GM21526 (cell line): ENCODE measurements at regions not wholly inside any gene's neighbourhood (a gene's known extent, or its start where the extent isn't known, plus 50 kb on each side); places are given as distances from the start of the nearest gene placed in this dataset.

Source experiments
- ATAC-seq: cut with Tn5 transposase; IDR thresholded peaks from one replicate; pipeline ENCODE4 v1.9.1; 2021; ENCODE audit warnings: moderate library complexity; ENCODE audit not compliant: unreplicated experiment, low FRiP score

DNA sequence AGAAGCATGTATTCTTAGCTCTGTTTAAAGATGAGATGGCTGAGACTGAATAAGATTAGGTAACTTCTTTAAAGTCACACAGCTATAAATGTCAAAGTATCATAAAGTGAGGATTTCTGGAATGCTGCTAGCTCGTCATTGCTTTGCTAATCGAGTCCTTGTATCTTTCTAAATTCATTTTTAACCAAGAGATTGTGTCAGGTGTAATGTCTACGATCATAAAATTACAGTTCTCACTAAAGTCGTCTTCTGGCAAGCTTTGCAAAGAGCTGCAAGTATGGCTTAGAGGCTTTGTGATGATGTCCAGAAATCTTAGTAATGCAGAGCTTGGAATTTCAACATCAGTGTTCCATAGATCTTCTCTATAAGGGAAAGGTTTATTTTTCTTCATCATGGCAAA lies 569.8 kb downstream of the LMO4 start:
- ATAC-seq = no peak

- no peak for ATAC-seq
These were observed 570.3 kb downstream of the LMO4 start for GRCh38 chr1:87899017-87899416.

DNA sequence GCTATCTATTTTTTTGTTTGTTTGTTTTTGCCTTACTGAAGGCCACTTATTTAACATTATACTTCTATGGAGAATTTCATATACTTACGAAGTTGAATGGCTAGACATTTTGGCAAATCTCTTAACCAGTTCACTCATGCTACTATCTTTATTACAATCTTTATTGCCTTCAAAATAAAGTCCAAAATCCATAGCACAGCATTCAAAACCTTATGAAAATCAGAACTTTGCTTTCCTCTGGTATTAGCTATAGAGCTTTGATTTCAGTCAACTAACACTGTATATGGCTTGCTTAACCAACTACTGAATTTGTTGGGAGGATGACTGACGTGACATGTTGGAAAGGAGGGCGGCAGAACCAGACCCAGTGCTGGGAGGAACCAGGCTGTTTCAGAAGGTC lies 571.1 kb downstream of the LMO4 start:
- no peak for ATAC-seq

- ATAC-seq = no peak
These were observed 574.1 kb downstream of the LMO4 start for GRCh38 chr1:87902830-87903229.

- ATAC-seq = no peak
These were observed 574.6 kb downstream of the LMO4 start for GRCh38 chr1:87903242-87903641.

GRCh38 chr1:87904651-87905050 lies 576.0 kb downstream of the LMO4 start:
- ATAC-seq = no peak

DNA sequence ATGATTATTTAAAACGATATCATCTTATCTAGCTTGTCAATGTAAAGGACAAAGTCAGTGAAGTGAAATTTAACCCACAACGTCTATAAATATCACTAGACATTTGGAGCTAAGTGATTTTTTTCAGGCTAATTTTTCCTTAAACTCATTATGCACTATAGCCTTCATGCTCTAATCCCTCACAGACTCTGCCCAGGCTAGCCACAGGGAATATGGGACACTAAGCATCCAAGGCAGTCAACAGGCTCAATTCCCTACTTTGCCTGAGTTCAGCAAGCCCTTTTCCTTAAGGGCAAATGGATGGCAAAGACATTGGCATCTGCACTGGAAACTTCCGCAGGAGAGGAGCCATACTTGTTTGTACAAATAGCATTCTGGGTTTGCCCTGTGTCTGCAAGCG lies 577.0 kb downstream of the LMO4 start:
- ATAC-seq = no peak

GRCh38 chr1:87906078-87906477 lies 577.4 kb downstream of the LMO4 start:
- no peak for ATAC-seq

- no peak for ATAC-seq
These were observed 584.7 kb downstream of the LMO4 start for GRCh38 chr1:87913361-87913760.

DNA sequence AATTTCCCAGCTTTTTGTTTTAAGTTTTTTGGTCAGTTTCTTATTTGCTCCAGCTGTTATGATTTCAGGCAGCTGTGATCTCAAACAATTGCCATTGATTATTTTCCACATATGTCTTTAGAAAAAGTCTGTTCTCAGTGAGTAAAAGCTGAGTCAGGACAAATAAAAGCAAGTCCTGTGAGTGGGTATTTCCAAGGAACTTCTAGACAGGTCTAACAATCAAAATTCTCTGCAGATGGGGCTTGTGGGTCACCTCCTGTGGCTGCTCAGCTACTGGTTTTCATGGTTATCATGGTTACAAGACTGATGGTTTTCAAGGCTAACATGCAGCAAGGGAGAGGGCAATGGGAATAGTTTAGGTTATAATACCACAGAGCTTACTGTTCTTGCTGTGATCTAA lies 585.7 kb downstream of the LMO4 start:
- ATAC-seq = no peak

GRCh38 chr1:87915771-87916170 lies 587.1 kb downstream of the LMO4 start:
- no peak for ATAC-seq

- no peak for ATAC-seq
These were observed 588.3 kb downstream of the LMO4 start for GRCh38 chr1:87916965-87917364.

- ATAC-seq = no peak
These were observed 589.7 kb downstream of the LMO4 start for GRCh38 chr1:87918398-87918797.

GRCh38 chr1:87922885-87923284 lies 594.2 kb downstream of the LMO4 start:
- no peak for ATAC-seq

DNA sequence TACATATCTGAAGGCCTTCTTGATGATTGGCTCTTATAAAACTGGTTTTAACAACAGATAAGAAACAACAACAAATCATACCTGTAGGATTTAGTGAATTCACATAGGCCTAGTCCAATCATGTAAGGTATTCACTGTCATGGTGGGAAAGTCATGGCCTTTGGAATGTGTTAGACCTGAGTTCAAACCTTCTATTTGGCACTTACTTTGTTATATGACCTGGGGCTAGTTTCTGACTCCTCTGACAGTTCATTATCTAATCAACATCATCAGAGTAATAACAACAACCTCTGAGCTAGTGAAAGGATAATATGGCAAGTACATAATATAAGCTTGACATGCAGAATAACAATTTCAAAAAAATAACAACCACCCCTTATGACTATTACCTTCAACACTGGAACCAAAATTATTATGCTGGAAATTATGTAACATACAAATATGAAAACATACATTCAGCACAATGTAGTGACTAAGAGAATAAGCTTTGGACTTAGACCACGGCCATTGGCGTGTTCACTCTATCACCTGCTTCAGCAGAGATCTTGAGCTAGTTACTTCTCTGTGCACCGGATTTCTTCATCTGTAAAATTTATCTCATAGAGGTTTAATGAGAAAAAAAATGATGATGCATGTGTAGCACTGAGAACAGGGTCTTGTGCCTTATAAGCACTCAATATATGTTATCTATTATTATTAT lies 597.6 kb downstream of the LMO4 start:
- no peak for ATAC-seq

- ATAC-seq = no peak
These were observed 598.2 kb downstream of the LMO4 start for GRCh38 chr1:87926921-87927320.

DNA sequence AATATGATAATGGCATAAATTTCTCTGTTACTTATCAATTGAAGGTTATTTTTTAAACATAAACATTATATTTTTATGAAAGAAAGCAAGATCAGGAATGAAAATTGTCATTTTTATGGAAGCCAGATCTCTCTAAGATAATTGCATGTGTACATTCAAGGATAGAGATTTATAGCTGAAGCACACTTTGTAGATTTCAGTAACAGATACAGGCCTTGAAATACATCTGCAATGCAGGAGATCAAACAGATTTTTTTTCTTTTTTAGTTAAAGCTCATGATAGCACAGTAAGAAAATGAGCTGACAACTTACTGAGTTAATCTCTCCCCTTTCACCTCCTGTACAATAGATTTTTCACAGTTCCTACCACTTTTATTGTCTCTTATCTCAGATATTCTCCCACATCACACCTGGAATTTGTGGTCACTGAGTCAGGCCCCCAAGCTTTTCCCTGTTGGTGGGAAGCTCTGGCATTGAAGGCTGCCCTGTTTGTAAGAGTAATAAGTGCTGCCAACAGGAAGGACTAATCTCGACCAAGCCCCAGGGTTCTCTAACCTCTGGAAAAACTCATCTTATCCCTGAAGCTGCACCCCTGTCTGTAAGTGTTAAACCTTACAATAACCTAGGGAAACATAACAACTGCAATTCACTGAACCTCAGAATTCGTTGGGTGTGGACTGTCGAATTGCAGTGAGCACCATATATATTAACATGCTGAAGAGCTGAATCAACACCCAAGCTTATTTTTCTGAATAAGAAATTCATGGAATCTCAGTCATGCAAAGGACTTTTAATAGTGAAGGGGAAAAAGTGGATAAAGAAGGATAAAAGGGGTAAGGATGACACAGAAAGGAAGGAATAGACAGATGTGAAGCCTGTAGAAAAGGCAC lies 599.0 kb downstream of the LMO4 start:
- no peak for ATAC-seq

DNA sequence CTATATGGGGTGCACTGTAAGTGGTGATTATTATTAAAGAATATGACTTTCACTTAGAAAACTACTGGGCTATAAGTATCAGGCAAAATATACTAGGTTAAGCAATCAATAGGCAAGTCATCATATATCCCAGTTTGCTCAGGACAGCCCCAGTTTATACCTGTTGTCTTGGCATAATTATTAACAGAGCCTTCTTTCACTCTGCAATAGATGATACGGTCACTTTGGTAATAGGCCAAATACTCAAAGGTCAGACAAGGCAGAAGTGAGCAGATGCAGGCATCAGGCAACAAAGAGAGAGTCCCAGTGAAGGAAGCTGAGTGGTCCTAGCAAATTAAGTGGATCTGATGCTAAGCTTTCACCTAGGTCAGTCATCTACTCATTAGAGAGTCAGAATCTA lies 599.9 kb downstream of the LMO4 start:
- no peak for ATAC-seq

DNA sequence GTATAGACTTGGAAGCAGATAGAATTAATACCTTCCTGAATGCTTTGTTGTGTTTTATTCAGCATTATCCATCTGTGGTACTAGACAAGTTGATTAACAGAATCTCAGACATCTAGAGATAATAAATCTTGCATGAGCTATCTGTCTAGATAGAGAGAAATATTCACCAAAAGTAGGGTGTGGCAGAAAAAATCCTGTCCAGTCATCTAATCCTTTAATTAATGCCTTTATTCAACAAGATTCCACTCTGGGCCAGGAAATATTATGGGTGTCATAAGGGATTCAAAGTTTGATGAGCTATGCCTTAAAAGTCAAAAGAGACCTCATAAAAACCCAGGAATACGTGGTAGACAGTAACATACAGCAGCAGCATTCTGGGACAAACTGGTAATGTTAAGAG lies 601.2 kb downstream of the LMO4 start:
- no peak for ATAC-seq

DNA sequence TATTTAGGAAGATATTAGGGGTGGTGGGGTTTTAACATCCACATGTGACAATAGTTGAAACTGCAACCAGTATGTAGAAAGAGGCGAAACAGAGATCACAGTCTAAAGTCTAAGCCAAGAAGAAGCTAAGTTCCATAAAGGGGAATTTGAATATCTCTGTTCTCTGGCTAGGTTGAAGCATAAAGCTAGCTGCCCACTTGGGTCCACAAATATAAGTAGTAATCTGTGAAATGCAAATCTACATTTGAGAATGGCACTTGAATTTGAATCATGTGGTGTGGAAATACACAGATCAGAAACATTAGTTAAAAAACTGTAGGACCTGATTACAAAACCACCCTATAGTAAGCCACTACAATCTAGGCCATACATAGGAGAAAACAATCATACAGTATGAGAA lies 602.1 kb downstream of the LMO4 start:
- ATAC-seq = no peak

DNA sequence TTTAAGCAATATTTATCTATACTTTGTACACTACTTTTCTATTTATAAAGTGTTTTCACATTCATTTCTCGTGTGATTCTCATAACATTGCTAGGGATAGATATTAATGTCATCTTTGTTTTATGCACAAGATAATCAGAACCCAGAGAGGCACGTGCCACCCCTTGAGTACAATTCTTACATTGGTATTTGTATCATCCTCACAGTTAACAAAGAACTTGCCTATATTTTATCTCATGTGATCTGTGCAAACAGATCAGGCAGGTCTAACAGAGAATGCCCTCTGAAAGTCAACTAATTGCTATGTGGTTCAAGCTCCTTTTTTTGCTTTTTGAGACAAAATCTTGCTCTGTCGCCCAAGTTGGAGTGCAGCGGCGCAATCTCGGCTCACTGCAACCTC lies 604.5 kb downstream of the LMO4 start:
- no peak for ATAC-seq

- no peak for ATAC-seq
These were observed 606.5 kb downstream of the LMO4 start for GRCh38 chr1:87935130-87935529.
